GM23338 (cell line): ENCODE measurements at regions not wholly inside any gene's neighbourhood (a gene's known extent, or its start where the extent isn't known, plus 50 kb on each side); places are given as distances from the start of the nearest gene placed in this dataset.

ENCODE experiments used
- ATAC-seq: fragments of 200-7000 bp; cut with Tn5 transposase; 3 replicates; pipeline ENCODE4 v1.9.1; 2020
- DNase-seq: peaks from one replicate; pipeline ENCODE4 v3.0.0-alpha.2; 2015; ENCODE audit warnings: low spot score
- H2AFZ ChIP-seq: fragments of 200-600 bp; sonication (generic); 2 replicates; pipeline ENCODE4 v1.8.0; 2016; ENCODE audit warnings: antibody characterized with exemption, mild to moderate bottlenecking, moderate library complexity
- H3F3A ChIP-seq: fragments of 200-600 bp; sonication (generic); replicated peaks from 2 replicates; pipeline ENCODE4 v1.8.0; 2017; ENCODE audit warnings: antibody characterized with exemption, mixed run types, low read depth
- H3K27ac ChIP-seq: fragments of 200-600 bp; sonication (generic); 2 replicates; pipeline ENCODE4 v1.6.1; 2016; ENCODE audit warnings: low read depth
- H3K27me3 ChIP-seq: fragments of 200-600 bp; sonication (generic); 2 replicates; pipeline ENCODE4 v1.8.0; 2016; ENCODE audit warnings: mild to moderate bottlenecking, mixed run types, moderate library complexity; ENCODE audit not compliant: insufficient read depth
- H3K36me3 ChIP-seq: fragments of 200-600 bp; sonication (generic); 2 replicates; pipeline ENCODE4 v1.8.0; 2016; ENCODE audit warnings: mild to moderate bottlenecking; ENCODE audit not compliant: insufficient read depth
- H3K4me1 ChIP-seq: fragments of 200-600 bp; sonication (generic); 2 replicates; pipeline ENCODE4 v1.8.0; 2016; ENCODE audit warnings: mild to moderate bottlenecking, moderate library complexity; ENCODE audit not compliant: insufficient read depth
- H3K4me2 ChIP-seq: fragments of 200-600 bp; sonication (generic); 2 replicates; pipeline ENCODE4 v1.7.1; 2017; ENCODE audit warnings: mixed run types
- H3K4me3 ChIP-seq: fragments of 200-600 bp; sonication (generic); 2 replicates; pipeline ENCODE4 v1.6.1; 2016; ENCODE audit warnings: mixed run types
- H3K79me2 ChIP-seq: fragments of 200-600 bp; sonication (generic); replicated peaks from 2 replicates; pipeline ENCODE4 v1.8.0; 2017; ENCODE audit warnings: mild to moderate bottlenecking; ENCODE audit not compliant: insufficient read depth
- H3K9me2 ChIP-seq: fragments of 200-600 bp; sonication (generic); 2 replicates; pipeline ENCODE4 v1.8.0; 2017; ENCODE audit not compliant: insufficient read depth
- H4K20me1 ChIP-seq: fragments of 200-600 bp; sonication (generic); replicated peaks from 2 replicates; pipeline ENCODE4 v1.8.0; 2017; ENCODE audit warnings: mild to moderate bottlenecking; ENCODE audit not compliant: insufficient read depth
- H3K27ac Mint-ChIP-seq: 2 replicates; pipeline ENCODE4 v1.8.0; 2020; ENCODE audit warnings: inconsistent platforms, mild to moderate bottlenecking, moderate library complexity, mixed read lengths
- H3K27me3 Mint-ChIP-seq: 3 replicates; pipeline ENCODE4 v1.8.0; 2022; ENCODE audit warnings: low read depth, mild to moderate bottlenecking, moderate library complexity, mixed read lengths, inconsistent platforms; ENCODE audit not compliant: insufficient read depth, poor library complexity
- H3K36me3 Mint-ChIP-seq: 3 replicates; pipeline ENCODE4 v1.8.0; 2021; ENCODE audit warnings: low read depth, mild to moderate bottlenecking, inconsistent platforms, moderate library complexity, mixed read lengths
- H3K4me1 Mint-ChIP-seq: 3 replicates; pipeline ENCODE4 v1.8.0; 2020; ENCODE audit warnings: mild to moderate bottlenecking, inconsistent platforms, mixed read lengths
- H3K4me3 Mint-ChIP-seq: 3 replicates; pipeline ENCODE4 v1.8.0; 2021; ENCODE audit warnings: moderate library complexity, mild to moderate bottlenecking, inconsistent platforms, mixed read lengths
- H3K9me3 Mint-ChIP-seq: 3 replicates; pipeline ENCODE4 v1.8.0; 2020; ENCODE audit warnings: moderate library complexity, mild to moderate bottlenecking, inconsistent platforms, mixed read lengths
- CREB1 ChIP-seq: fragments of 250-450 bp; sonication (Bioruptor Pico); IDR thresholded peaks from 2 replicates; pipeline ENCODE4 v1.5.0; 2020; ENCODE audit warnings: low read depth, mild to moderate bottlenecking, moderate library complexity
- CTCF ChIP-seq, 2 experiments: fragments of 200-600 bp in 1 of 2; sonication (generic) in 1 of 2; conservative IDR thresholded peaks; 2 replicates each; pipeline versions ENCODE4 v1.5.1 to v1.6.1; 2016 to 2017; ENCODE audit warnings: antibody characterized with exemption in 2 of 2, low read depth in 2 of 2, mild to moderate bottlenecking in 2 of 2, moderate library complexity in 1 of 2
- ETS1 ChIP-seq: IDR thresholded peaks from 2 replicates; pipeline ENCODE4 v1.6.1; 2016; ENCODE audit warnings: antibody characterized with exemption
- EZH2phosphoT487 ChIP-seq: fragments of 200-600 bp; sonication (generic); IDR thresholded peaks from one replicate; pipeline ENCODE4 v1.8.1; 2018; ENCODE audit warnings: antibody characterized with exemption; ENCODE audit not compliant: unreplicated experiment
- JUNB ChIP-seq: IDR thresholded peaks from one replicate; pipeline ENCODE4 v1.6.1; 2016; ENCODE audit warnings: antibody characterized with exemption; ENCODE audit not compliant: unreplicated experiment
- NANOG ChIP-seq: IDR thresholded peaks from 2 replicates; pipeline ENCODE4 v1.6.1; 2016; ENCODE audit warnings: antibody characterized with exemption, borderline replicate concordance
- POLR2AphosphoS5 ChIP-seq: IDR thresholded peaks from 2 replicates; pipeline ENCODE4 v1.6.1; 2016; ENCODE audit warnings: antibody characterized with exemption, low read depth
- STAT1 ChIP-seq: IDR thresholded peaks from one replicate; pipeline ENCODE4 v1.6.1; 2016; ENCODE audit warnings: antibody characterized with exemption; ENCODE audit not compliant: unreplicated experiment
- ZNF114 ChIP-seq: fragments of 250-450 bp; sonication (Bioruptor Pico); IDR thresholded peaks from 2 replicates; pipeline ENCODE4 v1.5.0; 2020; ENCODE audit warnings: mild to moderate bottlenecking, moderate library complexity
- ZNF462 ChIP-seq: fragments of 250-450 bp; sonication (Bioruptor Pico); IDR thresholded peaks from 2 replicates; pipeline ENCODE4 v1.5.0; 2020; ENCODE audit warnings: mild to moderate bottlenecking, moderate library complexity
- TF ChIP-seq, protein P1 (sequence below): IDR thresholded peaks from one replicate; pipeline ENCODE4 v1.6.1; 2018; ENCODE audit warnings: antibody characterized with exemption; ENCODE audit not compliant: unreplicated experiment

DNA sequence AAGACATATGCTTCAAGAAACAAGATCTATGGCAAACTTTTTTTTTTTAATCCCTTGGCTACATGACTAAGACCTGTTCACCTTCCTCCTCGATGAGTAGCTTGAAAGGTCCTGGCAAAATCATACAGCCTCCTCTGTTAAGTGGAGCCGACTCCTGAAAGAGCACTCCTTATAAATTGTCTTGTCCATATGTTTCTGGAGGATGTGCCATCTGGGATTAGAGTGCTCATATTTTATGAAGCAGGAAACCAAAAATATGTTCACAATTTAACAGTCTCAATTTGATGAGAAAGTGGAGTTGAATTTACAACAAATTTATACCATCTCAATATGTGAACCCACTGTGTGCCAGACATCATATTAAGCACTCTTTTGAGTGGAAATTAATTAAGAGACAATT lies 912.1 kb upstream of the FAT3 start:
- no peak overlapping the region for H2AFZ ChIP-seq
- no peaks in the 10 kb centered on the region for H3K36me3 Mint-ChIP-seq
- no peaks in the 10 kb centered on the region for H3K4me1 ChIP-seq
- no peaks in the 10 kb centered on the region for H3F3A ChIP-seq
- no peaks in the 10 kb centered on the region; the same call in 2 of the 3 replicates for H3K9me3 Mint-ChIP-seq
- H3K4me1 Mint-ChIP-seq: no peaks in the 10 kb centered on the region
- H4K20me1 ChIP-seq: no peaks in the 10 kb centered on the region
- DNase-seq: no peak
- no peak for ATAC-seq
- H3K9me2 ChIP-seq: 0 out of 2 replicates have a peak, but pooled peaks cover 3% of the 10 kb centered on the region
- H3K4me3 Mint-ChIP-seq: no peak overlapping the region
- TF ChIP-seq NANOG (no peak), POLR2AphosphoS5 (no peak), ETS1 (no peak), ZNF114 (CRISPR knock-in tag) (no peak), CREB1 (CRISPR knock-in tag) (no peak), ZNF462 (CRISPR knock-in tag) (no peak), STAT1 (no peak), JUNB (no peak), EZH2phosphoT487 (no peak), CTCF (conservative IDR thresholded peaks at IDR 0.05; ENCODE audit: low read depth in 2 of 2) (no peak)
- TF ChIP-seq, protein P1, sequence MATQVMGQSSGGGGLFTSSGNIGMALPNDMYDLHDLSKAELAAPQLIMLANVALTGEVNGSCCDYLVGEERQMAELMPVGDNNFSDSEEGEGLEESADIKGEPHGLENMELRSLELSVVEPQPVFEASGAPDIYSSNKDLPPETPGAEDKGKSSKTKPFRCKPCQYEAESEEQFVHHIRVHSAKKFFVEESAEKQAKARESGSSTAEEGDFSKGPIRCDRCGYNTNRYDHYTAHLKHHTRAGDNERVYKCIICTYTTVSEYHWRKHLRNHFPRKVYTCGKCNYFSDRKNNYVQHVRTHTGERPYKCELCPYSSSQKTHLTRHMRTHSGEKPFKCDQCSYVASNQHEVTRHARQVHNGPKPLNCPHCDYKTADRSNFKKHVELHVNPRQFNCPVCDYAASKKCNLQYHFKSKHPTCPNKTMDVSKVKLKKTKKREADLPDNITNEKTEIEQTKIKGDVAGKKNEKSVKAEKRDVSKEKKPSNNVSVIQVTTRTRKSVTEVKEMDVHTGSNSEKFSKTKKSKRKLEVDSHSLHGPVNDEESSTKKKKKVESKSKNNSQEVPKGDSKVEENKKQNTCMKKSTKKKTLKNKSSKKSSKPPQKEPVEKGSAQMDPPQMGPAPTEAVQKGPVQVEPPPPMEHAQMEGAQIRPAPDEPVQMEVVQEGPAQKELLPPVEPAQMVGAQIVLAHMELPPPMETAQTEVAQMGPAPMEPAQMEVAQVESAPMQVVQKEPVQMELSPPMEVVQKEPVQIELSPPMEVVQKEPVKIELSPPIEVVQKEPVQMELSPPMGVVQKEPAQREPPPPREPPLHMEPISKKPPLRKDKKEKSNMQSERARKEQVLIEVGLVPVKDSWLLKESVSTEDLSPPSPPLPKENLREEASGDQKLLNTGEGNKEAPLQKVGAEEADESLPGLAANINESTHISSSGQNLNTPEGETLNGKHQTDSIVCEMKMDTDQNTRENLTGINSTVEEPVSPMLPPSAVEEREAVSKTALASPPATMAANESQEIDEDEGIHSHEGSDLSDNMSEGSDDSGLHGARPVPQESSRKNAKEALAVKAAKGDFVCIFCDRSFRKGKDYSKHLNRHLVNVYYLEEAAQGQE: no peak
- H3K36me3 ChIP-seq: no peaks in the 10 kb centered on the region
- H3K27me3 Mint-ChIP-seq: no peaks in the 10 kb centered on the region
- H3K4me3 ChIP-seq: no peak overlapping the region
- H3K79me2 ChIP-seq: no peaks in the 10 kb centered on the region
- no peak overlapping the region for H3K27ac Mint-ChIP-seq
- H3K27ac ChIP-seq: no peak overlapping the region
- H3K27me3 ChIP-seq: no peaks in the 10 kb centered on the region
- no peak overlapping the region for H3K4me2 ChIP-seq
